A673 (cell line): ENCODE measurements at regions not wholly inside any gene's neighbourhood (a gene's known extent, or its start where the extent isn't known, plus 50 kb on each side); places are given as distances from the start of the nearest gene placed in this dataset.
"Not testable (repeated sequence)": the region's sequence is repeated elsewhere in the genome, so short reads cannot be mapped to it uniquely, and the experiment has no call there.

ENCODE experiments used
- BruUV-seq: library from RNA; stranded (reverse); fragments of 400-500 nt; replicated peaks from 2 replicates; lab custom pipeline; 2021; lab: Mats Ljungman, UMichigan
- CTCF ChIA-PET: fragments of 300-600 bp; sonication (Branson Sonifier 250); formaldehyde crosslinking; loops from one replicate; lab custom pipeline; 2022; ENCODE audit warnings: antibody characterized with exemption; lab: Charles Lee
- POLR2A ChIA-PET: fragments of 300-600 bp; sonication (Branson Sonifier 250); formaldehyde crosslinking; loops from one replicate; lab custom pipeline; 2022; ENCODE audit warnings: antibody characterized with exemption; ENCODE audit not compliant: low non-redundant PET; lab: Charles Lee
- DNase-seq: peaks from one replicate; pipeline ENCODE4 v3.0.0-alpha.2; 2015; ENCODE audit warnings: low spot score
- H3K27ac ChIP-seq: fragments of 200-600 bp; sonication (generic); 2 replicates; pipeline ENCODE4 v1.5.1; 2016; ENCODE audit warnings: mixed run types, low read depth, mild to moderate bottlenecking, mixed read lengths, antibody characterized with exemption, low read length; ENCODE audit not compliant: poor library complexity, severe bottlenecking
- H3K27me3 ChIP-seq: fragments of 200-600 bp; sonication (generic); replicated peaks from 2 replicates; pipeline ENCODE4 v1.6.1; 2017; ENCODE audit warnings: mixed run types, low read depth, mild to moderate bottlenecking, mixed read lengths, antibody characterized with exemption, low read length; ENCODE audit not compliant: insufficient read depth, poor library complexity
- H3K36me3 ChIP-seq: fragments of 200-600 bp; sonication (generic); 2 replicates; pipeline ENCODE4 v1.6.1; 2016; ENCODE audit warnings: mixed run types, mild to moderate bottlenecking, mixed read lengths, antibody characterized with exemption, low read length; ENCODE audit not compliant: insufficient read depth, poor library complexity, severe bottlenecking
- H3K4me1 ChIP-seq: fragments of 200-600 bp; sonication (generic); 2 replicates; pipeline ENCODE4 v1.6.1; 2017; ENCODE audit warnings: mixed run types, mild to moderate bottlenecking, mixed read lengths, antibody characterized with exemption, low read length; ENCODE audit not compliant: insufficient read depth, poor library complexity, severe bottlenecking
- H3K4me3 ChIP-seq: fragments of 200-600 bp; sonication (generic); 2 replicates; pipeline ENCODE4 v1.5.1; 2016; ENCODE audit warnings: low read depth, mixed run types, mild to moderate bottlenecking, mixed read lengths, low read length; ENCODE audit not compliant: poor library complexity, severe bottlenecking
- H3K9me3 ChIP-seq: fragments of 200-600 bp; sonication (generic); 2 replicates; pipeline ENCODE4 v1.6.1; 2016; ENCODE audit warnings: mixed run types, low read depth, mild to moderate bottlenecking, mixed read lengths, antibody characterized with exemption, low read length; ENCODE audit not compliant: poor library complexity, severe bottlenecking
- CTCF ChIP-seq: fragments of 300-800, 200-600 bp; sonication (generic); conservative IDR thresholded peaks from 2 replicates; pipeline ENCODE4 v1.5.1; 2017; ENCODE audit warnings: low read depth, mild to moderate bottlenecking, antibody characterized with exemption, low read length, moderate library complexity, mixed read lengths
- EZH2 ChIP-seq: fragments of 200-600 bp; sonication (generic); IDR thresholded peaks from 2 replicates; pipeline ENCODE4 v1.6.1; 2017; ENCODE audit warnings: borderline replicate concordance, low read depth, mild to moderate bottlenecking, mixed read lengths, antibody characterized with exemption, low read length; ENCODE audit not compliant: poor library complexity, severe bottlenecking
- intact Hi-C: fragments of 100-400 bp; cut with micrococcal nuclease; formaldehyde crosslinking; loops from one replicate; pipeline ENCODE4 v1.10.0; 2022; ENCODE audit not compliant: unreplicated experiment

GRCh38 chr12:24630856-24631255 is 318.0 kb downstream of the BCAT1 start:
- peaks cover 13% of the 10 kb centered on the region for H3K4me1 ChIP-seq
- no peak overlapping the region for H3K4me3 ChIP-seq
- intact Hi-C loops = no loop called here
- no peak for DNase-seq
- no peaks in the 10 kb centered on the region for H3K36me3 ChIP-seq
- no peaks in the 10 kb centered on the region for H3K27me3 ChIP-seq
- TF ChIP-seq CTCF (no peak), EZH2 (no peak)
- no peaks in the 10 kb centered on the region for H3K9me3 ChIP-seq
- POLR2A ChIA-PET = no interaction called here
- no peak overlapping the region for H3K27ac ChIP-seq
- CTCF ChIA-PET = no interaction called here
- BruUV-seq = no TSS peak

GRCh38 chr12:24630446-24630845 is 318.5 kb downstream of the BCAT1 start:
- DNase-seq = peak; percentile 28
- Histone ChIP-seq H3K9me3 (no peaks in the 10 kb centered on the region), H3K27ac (no peak overlapping the region), H3K27me3 (no peaks in the 10 kb centered on the region), H3K36me3 (no peaks in the 10 kb centered on the region), H3K4me1 (peaks cover 13% of the 10 kb centered on the region), H3K4me3 (no peak overlapping the region)
- ChIA-PET POLR2A (no interaction called here), CTCF (no interaction called here)
- BruUV-seq = no TSS peak
- intact Hi-C loops = no loop called here
- TF ChIP-seq CTCF = peak; percentile 54
- TF ChIP-seq EZH2 = no peak

GRCh38 chr12:24625103-24625502 is 323.8 kb downstream of the BCAT1 start:
- Histone ChIP-seq H3K36me3 (no peaks in the 10 kb centered on the region), H3K4me3 (no peak overlapping the region), H3K4me1 (no peaks in the 10 kb centered on the region), H3K27ac (no peak overlapping the region), H3K27me3 (no peaks in the 10 kb centered on the region), H3K9me3 (no peaks in the 10 kb centered on the region)
- ChIA-PET POLR2A (no interaction called here), CTCF (no interaction called here)
- no peak for DNase-seq
- intact Hi-C loops = no loop called here
- BruUV-seq = no TSS peak
- no peak for TF ChIP-seq EZH2
- TF ChIP-seq CTCF = no peak

- BruUV-seq, CTCF ChIA-PET, H3K9me3 ChIP-seq, H3K4me3 ChIP-seq, H3K36me3 ChIP-seq, POLR2A ChIA-PET, H3K27ac ChIP-seq, intact Hi-C loops, H3K4me1 ChIP-seq, H3K27me3 ChIP-seq, DNase-seq: not testable (repeated sequence)
Measured at GRCh38 chr12:24619954-24620353, 328.9 kb downstream of the BCAT1 start.
